PC-3 (cell line): ENCODE measurements at regions not wholly inside any gene's neighbourhood (a gene's known extent, or its start where the extent isn't known, plus 50 kb on each side); places are given as distances from the start of the nearest gene placed in this dataset.
A peak's percentile ranks its signal among the peaks of the same experiment; 100 is the strongest.

Experiments
- ATAC-seq: fragments of 200-7000 bp; cut with Tn5 transposase; 2 replicates; pipeline ENCODE4 v1.9.1; 2020; ENCODE audit warnings: mild to moderate bottlenecking, moderate library complexity
- BruUV-seq: library from RNA; stranded (reverse); fragments of 400-500 nt; replicated peaks from 2 replicates; lab custom pipeline; 2021; lab: Mats Ljungman, UMichigan
- CTCF ChIA-PET: fragments of 300-600 bp; sonication (Branson Sonifier 250); formaldehyde crosslinking; loops from one replicate; lab custom pipeline; 2022; ENCODE audit warnings: antibody characterized with exemption; lab: Charles Lee
- POLR2A ChIA-PET: fragments of 300-600 bp; sonication (Branson Sonifier 250); formaldehyde crosslinking; loops from one replicate; lab custom pipeline; 2022; ENCODE audit warnings: antibody characterized with exemption; ENCODE audit not compliant: unreplicated experiment; lab: Charles Lee
- DNase-seq: peaks from one replicate; pipeline ENCODE4 v3.0.0-alpha.2; 2015
- H2AFZ ChIP-seq: fragments of 300-600 bp; sonication (generic); 2 replicates; pipeline ENCODE4 v1.6.0; 2016; ENCODE audit warnings: antibody characterized with exemption, low read length
- H3F3A ChIP-seq: fragments of 300-600 bp; sonication (generic); one replicate; pipeline ENCODE4 v1.6.0; 2017; ENCODE audit warnings: antibody characterized with exemption, low read length, control low read depth, mild to moderate bottlenecking; ENCODE audit not compliant: unreplicated experiment
- H3K27ac ChIP-seq: fragments of 300-600 bp; sonication (generic); 2 replicates; pipeline ENCODE4 v1.5.1; 2016; ENCODE audit warnings: mild to moderate bottlenecking, low read length
- H3K27me3 ChIP-seq: fragments of 300-600 bp; sonication (generic); 2 replicates; pipeline ENCODE4 v1.6.1; 2016; ENCODE audit warnings: low read length, mixed read lengths
- H3K36me3 ChIP-seq: fragments of 300-600 bp; sonication (generic); 2 replicates; pipeline ENCODE4 v1.6.1; 2016; ENCODE audit warnings: low read depth, mixed run types, low read length, mixed read lengths
- H3K4me1 ChIP-seq: fragments of 300-600 bp; sonication (generic); 2 replicates; pipeline ENCODE4 v1.5.1; 2016; ENCODE audit warnings: low read length; ENCODE audit not compliant: insufficient read depth
- H3K4me2 ChIP-seq: fragments of 300-600 bp; sonication (generic); 2 replicates; pipeline ENCODE4 v1.6.0; 2016; ENCODE audit warnings: low read length
- H3K4me3 ChIP-seq: fragments of 300-600 bp; sonication (generic); 2 replicates; pipeline ENCODE4 v1.5.1; 2016; ENCODE audit warnings: mild to moderate bottlenecking, low read length, mixed read lengths
- H3K79me2 ChIP-seq: fragments of 300-600 bp; sonication (generic); 2 replicates; pipeline ENCODE4 v1.6.1; 2017; ENCODE audit warnings: low read length, mixed read lengths
- H3K9ac ChIP-seq: fragments of 300-600 bp; sonication (generic); 2 replicates; pipeline ENCODE4 v1.6.0; 2016; ENCODE audit warnings: mild to moderate bottlenecking, low read length
- H3K9me2 ChIP-seq: fragments of 300-600 bp; sonication (generic); replicated peaks from 2 replicates; pipeline ENCODE4 v1.6.1; 2016; ENCODE audit warnings: mixed run types, low read length, mixed read lengths
- H3K9me3 ChIP-seq: fragments of 300-600 bp; sonication (generic); 2 replicates; pipeline ENCODE4 v1.6.1; 2016; ENCODE audit warnings: low read length, mixed read lengths
- H4K20me1 ChIP-seq: fragments of 300-600 bp; sonication (generic); 2 replicates; pipeline ENCODE4 v1.6.1; 2016; ENCODE audit warnings: low read length, mixed read lengths
- EZH2 ChIP-seq: fragments of 300-600 bp; sonication (generic); IDR thresholded peaks from one replicate; pipeline ENCODE4 v1.6.1; 2017; ENCODE audit warnings: antibody characterized with exemption, mild to moderate bottlenecking, low read length; ENCODE audit not compliant: unreplicated experiment
- EZH2phosphoT487 ChIP-seq: fragments of 300-600 bp; sonication (generic); IDR thresholded peaks from 2 replicates; pipeline ENCODE4 v1.6.1; 2018; ENCODE audit warnings: mild to moderate bottlenecking, antibody characterized with exemption, low read length, borderline replicate concordance
- intact Hi-C: fragments of 100-400 bp; cut with micrococcal nuclease; formaldehyde crosslinking; loops from 2 replicates; pipeline ENCODE4 v1.9.0; 2023
- TF ChIP-seq, protein P1 (sequence below): fragments of 300-600 bp; sonication (generic); conservative IDR thresholded peaks from 2 replicates; pipeline ENCODE4 v1.5.1; 2017; ENCODE audit warnings: antibody characterized with exemption, low read depth, mild to moderate bottlenecking, low read length

DNA sequence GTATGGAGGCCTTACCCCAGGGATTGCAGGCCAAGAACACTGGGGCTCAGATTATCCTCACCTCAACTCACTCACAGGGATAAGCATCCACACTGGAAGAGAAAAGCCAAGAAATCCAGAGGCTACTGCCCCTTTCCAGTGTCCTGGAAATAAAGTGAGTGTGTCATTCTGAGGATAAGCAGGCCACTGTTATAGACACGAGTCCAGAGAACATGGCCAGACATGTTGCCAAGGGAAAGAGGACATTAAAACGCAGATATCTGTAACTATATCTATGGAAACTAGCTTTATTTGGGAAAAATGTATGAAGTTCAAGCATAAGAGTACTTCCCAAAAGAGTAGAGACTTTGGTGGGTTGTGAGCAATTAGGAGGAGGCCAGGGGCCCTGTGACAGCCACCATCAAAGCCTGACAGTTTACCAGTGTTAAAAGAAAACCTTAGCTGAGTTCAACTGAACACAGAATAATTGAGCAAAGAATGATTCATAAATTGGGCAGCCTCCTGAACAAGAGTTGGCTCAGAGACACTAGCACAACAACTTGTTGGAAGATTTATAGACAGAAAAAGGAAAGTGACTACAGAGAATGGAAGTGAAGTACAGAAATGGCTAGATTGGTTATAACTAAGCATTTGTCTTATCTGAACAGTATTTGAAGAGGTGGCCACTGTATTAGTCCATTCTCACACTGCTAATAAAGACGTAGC is 1222.2 kb downstream of the STIM2 start:
- Histone ChIP-seq H3K79me2 (no peaks in the 10 kb centered on the region), H3K9ac (no peak overlapping the region), H3F3A (no peaks in the 10 kb centered on the region), H3K4me2 (no peak overlapping the region), H3K9me2 (no peaks in the 10 kb centered on the region), H3K36me3 (no peaks in the 10 kb centered on the region), H3K9me3 (no peaks in the 10 kb centered on the region), H3K27me3 (no peaks in the 10 kb centered on the region), H4K20me1 (no peaks in the 10 kb centered on the region), H3K27ac (no peak overlapping the region), H3K4me1 (no peaks in the 10 kb centered on the region), H2AFZ (no peak overlapping the region), H3K4me3 (no peak overlapping the region)
- TF ChIP-seq EZH2phosphoT487 = no peak
- TF ChIP-seq EZH2 = no peak
- TF ChIP-seq, protein P1, sequence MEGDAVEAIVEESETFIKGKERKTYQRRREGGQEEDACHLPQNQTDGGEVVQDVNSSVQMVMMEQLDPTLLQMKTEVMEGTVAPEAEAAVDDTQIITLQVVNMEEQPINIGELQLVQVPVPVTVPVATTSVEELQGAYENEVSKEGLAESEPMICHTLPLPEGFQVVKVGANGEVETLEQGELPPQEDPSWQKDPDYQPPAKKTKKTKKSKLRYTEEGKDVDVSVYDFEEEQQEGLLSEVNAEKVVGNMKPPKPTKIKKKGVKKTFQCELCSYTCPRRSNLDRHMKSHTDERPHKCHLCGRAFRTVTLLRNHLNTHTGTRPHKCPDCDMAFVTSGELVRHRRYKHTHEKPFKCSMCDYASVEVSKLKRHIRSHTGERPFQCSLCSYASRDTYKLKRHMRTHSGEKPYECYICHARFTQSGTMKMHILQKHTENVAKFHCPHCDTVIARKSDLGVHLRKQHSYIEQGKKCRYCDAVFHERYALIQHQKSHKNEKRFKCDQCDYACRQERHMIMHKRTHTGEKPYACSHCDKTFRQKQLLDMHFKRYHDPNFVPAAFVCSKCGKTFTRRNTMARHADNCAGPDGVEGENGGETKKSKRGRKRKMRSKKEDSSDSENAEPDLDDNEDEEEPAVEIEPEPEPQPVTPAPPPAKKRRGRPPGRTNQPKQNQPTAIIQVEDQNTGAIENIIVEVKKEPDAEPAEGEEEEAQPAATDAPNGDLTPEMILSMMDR = no peak
- ChIA-PET POLR2A (no interaction called here), CTCF (no interaction called here)
- no TSS peak for BruUV-seq
- intact Hi-C loops = no loop called here
- peak; percentile 16 for DNase-seq
- ATAC-seq = peak; percentile 48

DNA sequence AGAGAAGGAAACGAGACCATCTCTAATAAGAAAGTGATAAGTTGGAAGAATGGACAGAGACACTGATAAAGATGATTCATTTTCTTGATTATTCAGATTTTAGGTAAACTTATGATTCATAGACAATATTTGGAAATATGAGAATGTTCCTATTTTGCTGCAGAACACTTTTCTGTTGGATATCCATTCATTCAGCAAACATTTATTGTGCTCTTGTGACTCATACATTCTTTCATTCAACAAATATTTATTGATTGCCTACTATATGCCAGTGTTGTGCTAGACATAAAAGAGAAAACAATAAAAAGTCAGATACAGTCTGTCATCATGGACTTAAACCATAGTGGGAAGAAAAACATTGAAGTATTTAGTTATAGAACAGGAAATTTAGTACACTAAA is 1232.0 kb downstream of the STIM2 start:
- Histone ChIP-seq H3K9ac (no peak overlapping the region), H3K36me3 (no peaks in the 10 kb centered on the region), H3F3A (peaks cover 4% of the 10 kb centered on the region), H3K9me2 (no peaks in the 10 kb centered on the region), H3K27ac (peak overlapping the region; percentile 41), H3K4me3 (no peak overlapping the region), H3K27me3 (no peaks in the 10 kb centered on the region), H4K20me1 (no peaks in the 10 kb centered on the region), H2AFZ (no peak overlapping the region), H3K79me2 (no peaks in the 10 kb centered on the region), H3K9me3 (no peaks in the 10 kb centered on the region), H3K4me2 (peak overlapping the region; percentile 65), H3K4me1 (peaks cover 23% of the 10 kb centered on the region)
- CTCF ChIA-PET = no interaction called here
- DNase-seq (peak; percentile 82), ATAC-seq (peak; percentile 93)
- POLR2A ChIA-PET = no interaction called here
- intact Hi-C loops = no loop called here
- no TSS peak for BruUV-seq
- TF ChIP-seq EZH2 = no peak
- TF ChIP-seq, protein P1 = no peak
- TF ChIP-seq EZH2phosphoT487 = no peak

DNA sequence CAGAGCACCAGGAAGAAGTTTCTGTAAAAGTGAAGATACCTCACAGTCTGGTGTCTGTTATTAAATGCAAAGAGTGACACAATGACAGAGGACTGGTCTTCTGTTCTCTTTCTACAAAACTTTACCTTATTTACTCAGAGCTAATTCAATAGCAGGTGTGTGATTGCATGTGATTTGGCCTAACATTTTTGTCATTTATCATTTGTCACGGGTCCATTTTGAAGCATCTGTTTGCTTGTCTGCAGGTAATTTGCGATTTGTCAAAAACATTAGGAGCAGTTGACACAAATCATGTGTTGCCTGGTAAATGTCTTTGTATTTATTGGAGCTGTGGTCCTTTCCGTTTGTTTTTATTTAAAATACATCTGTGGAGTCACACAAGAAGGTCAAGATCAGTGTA is 1232.4 kb downstream of the STIM2 start:
- Histone ChIP-seq H3K4me2 (peak overlapping the region; percentile 65), H3K27me3 (no peaks in the 10 kb centered on the region), H4K20me1 (no peaks in the 10 kb centered on the region), H3K4me1 (peaks cover 23% of the 10 kb centered on the region), H3K27ac (peak overlapping the region; percentile 41), H3F3A (peaks cover 4% of the 10 kb centered on the region), H2AFZ (no peak overlapping the region), H3K9ac (no peak overlapping the region), H3K4me3 (no peak overlapping the region; the same call in 1 of the 2 replicates), H3K9me2 (no peaks in the 10 kb centered on the region), H3K9me3 (no peaks in the 10 kb centered on the region), H3K79me2 (no peaks in the 10 kb centered on the region), H3K36me3 (no peaks in the 10 kb centered on the region)
- no TSS peak for BruUV-seq
- DNase-seq = no peak
- ATAC-seq = peak; percentile 18; the same call in 1 of the 2 replicates
- POLR2A ChIA-PET = no interaction called here
- no peak for TF ChIP-seq EZH2phosphoT487
- TF ChIP-seq, protein P1 = no peak
- CTCF ChIA-PET = no interaction called here
- intact Hi-C loops = no loop called here
